Peyer's patch (tissue), 4 donors: ENCODE measurements at regions not wholly inside any gene's neighbourhood (a gene's known extent, or its start where the extent isn't known, plus 50 kb on each side); places are given as distances from the start of the nearest gene placed in this dataset.

Experiments used
- DNase-seq, 3 donors: peaks; one replicate each; pipeline ENCODE4 v3.0.0-alpha.2; 2017 to 2019
- H3K27ac ChIP-seq, 4 donors: fragments of 200-600 bp; sonication (generic); one replicate each; pipeline ENCODE4 v1.5.1; 2016 to 2019
- H3K27me3 ChIP-seq, 2 donors: fragments of 200-600 bp; sonication (generic); one replicate each; pipeline ENCODE4 v1.5.1; 2019
- H3K36me3 ChIP-seq, 3 donors: fragments of 200-600 bp; sonication (generic); one replicate each; pipeline ENCODE4 v1.5.1; 2016 to 2019
- H3K4me1 ChIP-seq, 4 donors: fragments of 200-600 bp; sonication (generic); one replicate each; pipeline ENCODE4 v1.5.1; 2016 to 2019
- H3K4me3 ChIP-seq, 4 donors: fragments of 200-600 bp; sonication (generic); 1 replicate in 3 of 4; 2 replicates in 1 of 4; pipeline ENCODE4 v1.5.1; 2016 to 2019; ENCODE audit warnings: mild to moderate bottlenecking in 1 of 4
- H3K9me3 ChIP-seq, 4 donors: fragments of 200-600 bp; sonication (generic); one replicate each; pipeline ENCODE4 v1.5.1; 2016 to 2019; ENCODE audit warnings: mild to moderate bottlenecking in 1 of 4
- POLR2A ChIP-seq, 2 donors: fragments of 450-650 bp; IDR thresholded peaks; one replicate each; pipeline ENCODE4 v1.5.1; 2017; ENCODE audit warnings: antibody characterized with exemption in 2 of 2, mild to moderate bottlenecking in 2 of 2, moderate library complexity in 2 of 2
- TF ChIP-seq, protein P1 (sequence below), 6 experiments: fragments of 450-650 bp in 4 of 6; fragments of 200-600 bp in 2 of 6; sonication (generic) in 1 of 6; IDR thresholded peaks; one replicate each; pipeline ENCODE4 v1.5.1; 2017 to 2019; ENCODE audit warnings: antibody characterized with exemption in 6 of 6, mild to moderate bottlenecking in 3 of 6, moderate library complexity in 1 of 6

DNA sequence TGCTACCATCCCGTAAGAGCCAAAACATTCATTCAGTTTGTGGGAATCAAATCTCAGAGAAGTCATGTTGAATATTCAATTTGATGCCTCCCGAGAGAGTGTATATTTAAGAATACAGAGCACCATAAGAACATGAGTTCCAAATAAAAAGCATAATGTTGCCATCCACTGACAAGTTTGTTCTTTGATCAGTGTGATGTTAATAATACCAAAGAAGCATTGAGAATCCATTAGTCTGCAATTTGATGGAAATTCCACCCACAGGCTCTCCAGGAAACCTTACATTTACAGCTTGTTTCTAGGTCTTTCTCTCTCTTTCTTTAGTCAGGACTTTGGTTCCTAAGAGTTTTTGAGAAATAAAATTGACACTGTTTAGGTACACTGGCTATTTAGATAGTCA lies 200.6 kb upstream of the SFRP2 start:
- Histone ChIP-seq H3K9me3 (no peaks in the 10 kb centered on the region), H3K4me3 (no peak overlapping the region)
- TF ChIP-seq, protein P1, sequence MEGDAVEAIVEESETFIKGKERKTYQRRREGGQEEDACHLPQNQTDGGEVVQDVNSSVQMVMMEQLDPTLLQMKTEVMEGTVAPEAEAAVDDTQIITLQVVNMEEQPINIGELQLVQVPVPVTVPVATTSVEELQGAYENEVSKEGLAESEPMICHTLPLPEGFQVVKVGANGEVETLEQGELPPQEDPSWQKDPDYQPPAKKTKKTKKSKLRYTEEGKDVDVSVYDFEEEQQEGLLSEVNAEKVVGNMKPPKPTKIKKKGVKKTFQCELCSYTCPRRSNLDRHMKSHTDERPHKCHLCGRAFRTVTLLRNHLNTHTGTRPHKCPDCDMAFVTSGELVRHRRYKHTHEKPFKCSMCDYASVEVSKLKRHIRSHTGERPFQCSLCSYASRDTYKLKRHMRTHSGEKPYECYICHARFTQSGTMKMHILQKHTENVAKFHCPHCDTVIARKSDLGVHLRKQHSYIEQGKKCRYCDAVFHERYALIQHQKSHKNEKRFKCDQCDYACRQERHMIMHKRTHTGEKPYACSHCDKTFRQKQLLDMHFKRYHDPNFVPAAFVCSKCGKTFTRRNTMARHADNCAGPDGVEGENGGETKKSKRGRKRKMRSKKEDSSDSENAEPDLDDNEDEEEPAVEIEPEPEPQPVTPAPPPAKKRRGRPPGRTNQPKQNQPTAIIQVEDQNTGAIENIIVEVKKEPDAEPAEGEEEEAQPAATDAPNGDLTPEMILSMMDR (IDR thresholded peaks at IDR 0.05) = no peak
- TF ChIP-seq POLR2A (IDR thresholded peaks at IDR 0.05) = no peak

DNA sequence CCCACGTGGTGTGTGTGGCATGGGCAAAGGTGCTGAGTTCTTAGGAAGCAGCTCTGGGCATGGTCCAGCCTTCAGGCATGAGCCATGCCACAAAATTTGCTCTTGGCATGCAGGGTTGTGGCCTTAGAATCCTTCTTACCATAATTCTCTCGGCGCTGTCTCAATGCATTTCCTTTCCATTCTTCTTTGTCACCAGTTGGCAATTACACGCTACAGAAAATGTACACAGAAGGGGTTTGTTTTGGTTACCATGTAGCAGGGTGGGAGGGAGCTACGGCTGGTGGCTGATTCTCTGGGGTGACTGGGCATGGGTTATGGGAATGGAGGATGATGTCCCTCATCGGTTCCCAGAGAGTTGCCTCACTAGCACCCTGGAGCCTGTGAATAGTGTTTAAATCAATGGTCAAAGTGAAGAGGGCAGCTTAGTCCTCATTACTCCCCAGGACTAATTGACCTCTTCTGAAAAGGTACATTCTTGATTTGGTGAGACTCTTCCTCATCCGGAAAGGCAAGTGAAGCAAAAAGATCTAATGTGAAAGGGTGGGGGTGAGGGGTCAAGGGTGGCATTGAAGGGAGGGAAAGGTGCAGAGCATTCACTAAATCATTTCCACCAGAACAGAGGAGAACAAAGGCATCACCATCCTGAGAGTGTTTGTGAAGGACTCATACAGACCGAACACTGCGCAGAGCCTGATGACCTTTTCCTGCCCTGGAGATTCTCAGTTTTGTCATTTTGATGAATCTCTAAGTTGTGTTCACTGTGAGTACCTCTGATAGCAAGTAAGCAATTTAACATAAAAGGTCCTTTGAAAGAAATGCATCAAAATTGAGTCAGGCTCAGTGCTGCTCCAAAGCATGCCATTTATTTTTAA lies 199.8 kb upstream of the SFRP2 start:
- no peak for DNase-seq
- TF ChIP-seq, protein P1 (IDR thresholded peaks at IDR 0.05) = no peak
- TF ChIP-seq POLR2A (IDR thresholded peaks at IDR 0.05) = no peak
- no peak overlapping the region for H3K27ac ChIP-seq
- H3K4me3 ChIP-seq = no peak overlapping the region
- H3K9me3 ChIP-seq = no peaks in the 10 kb centered on the region
- H3K36me3 ChIP-seq = no peaks in the 10 kb centered on the region
- H3K4me1 ChIP-seq = no peaks in the 10 kb centered on the region
- H3K27me3 ChIP-seq = no peaks in the 10 kb centered on the region

More for the DNA sequence above, 200.6 kb upstream of the SFRP2 start:
- Histone ChIP-seq H3K27me3 (no peaks in the 10 kb centered on the region), H3K36me3 (no peaks in the 10 kb centered on the region), H3K27ac (no peak overlapping the region), H3K4me1 (no peaks in the 10 kb centered on the region)
- DNase-seq = no peak

DNA sequence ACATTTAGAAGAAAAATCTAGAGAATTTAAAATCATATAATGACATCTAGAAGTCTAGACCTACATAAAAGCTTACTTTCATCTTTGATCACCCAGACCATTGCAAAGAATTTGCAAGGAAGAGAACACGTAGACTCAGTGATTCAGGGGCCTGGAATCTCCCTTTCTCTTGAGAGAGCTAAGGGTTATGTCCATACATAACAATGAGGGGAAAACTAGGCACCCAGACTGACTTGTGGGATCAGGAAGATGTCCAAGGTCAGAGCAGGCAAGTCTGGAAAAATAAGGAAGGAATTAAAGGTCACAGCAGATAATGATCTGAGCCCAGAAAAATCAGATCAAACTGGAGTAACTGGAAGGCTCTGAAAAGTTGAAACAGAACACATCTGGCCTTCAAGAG lies 198.4 kb upstream of the SFRP2 start:
- Histone ChIP-seq H3K36me3 (no peaks in the 10 kb centered on the region), H3K4me3 (no peak overlapping the region), H3K27me3 (no peaks in the 10 kb centered on the region), H3K4me1 (no peaks in the 10 kb centered on the region), H3K9me3 (no peaks in the 10 kb centered on the region), H3K27ac (no peak overlapping the region)
- no peak for DNase-seq
- TF ChIP-seq, protein P1 (IDR thresholded peaks at IDR 0.05) = no peak
- no peak for TF ChIP-seq POLR2A (IDR thresholded peaks at IDR 0.05)

DNA sequence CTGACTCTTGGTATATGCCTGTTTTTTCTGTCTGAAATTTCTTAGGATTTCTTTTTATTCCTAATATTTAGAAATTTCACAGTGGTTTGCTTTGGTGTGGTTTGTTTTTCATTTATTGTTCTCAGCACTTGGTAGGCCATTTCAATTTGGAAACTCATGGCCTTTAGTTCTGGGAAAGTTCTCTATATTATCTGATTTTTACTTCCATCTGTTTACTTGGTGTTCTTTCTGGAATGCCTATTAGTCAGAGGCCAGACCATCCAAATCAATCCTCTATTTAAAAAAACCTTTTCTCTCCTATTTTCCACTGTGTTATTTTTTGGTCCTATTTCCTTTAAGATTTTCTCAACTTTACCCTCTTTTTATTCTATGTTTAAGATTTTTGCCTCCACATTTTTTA lies 188.1 kb upstream of the SFRP2 start:
- DNase-seq = no peak
- Histone ChIP-seq H3K4me1 (no peaks in the 10 kb centered on the region), H3K27ac (no peak overlapping the region), H3K27me3 (no peaks in the 10 kb centered on the region), H3K36me3 (no peaks in the 10 kb centered on the region), H3K4me3 (no peak overlapping the region), H3K9me3 (peaks cover 0 to 7% (median 2%) of the 10 kb centered on the region in 4 donors)
- no peak for TF ChIP-seq POLR2A (IDR thresholded peaks at IDR 0.05)
- TF ChIP-seq, protein P1 (IDR thresholded peaks at IDR 0.05) = no peak

DNA sequence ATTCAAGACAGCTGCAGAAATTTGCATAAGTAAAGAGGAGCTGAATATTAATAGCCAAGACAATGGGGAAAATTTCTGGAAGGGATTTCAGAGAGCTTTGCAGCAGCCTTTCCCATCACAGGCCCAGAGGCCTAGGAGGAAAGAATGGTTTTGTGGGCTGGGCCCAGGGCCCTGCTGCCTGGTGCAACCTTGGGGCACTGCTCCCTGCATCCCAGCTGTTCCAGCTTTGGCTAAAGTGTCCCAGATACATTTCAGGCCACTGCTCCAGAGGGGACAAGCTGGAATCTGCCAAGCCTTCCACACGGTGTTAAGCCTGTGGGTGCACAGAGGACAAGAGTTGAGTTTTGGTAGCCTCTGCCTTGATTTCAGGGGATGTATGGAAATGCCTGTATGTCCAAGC lies 185.6 kb upstream of the SFRP2 start:
- no peaks in the 10 kb centered on the region for H3K4me1 ChIP-seq
- TF ChIP-seq, protein P1 (IDR thresholded peaks at IDR 0.05) = no peak
- no peak for TF ChIP-seq POLR2A (IDR thresholded peaks at IDR 0.05)

More for the DNA sequence above, 185.6 kb upstream of the SFRP2 start:
- H3K9me3 ChIP-seq = peaks cover 0 to 7% (median 2%) of the 10 kb centered on the region in 4 donors
- no peaks in the 10 kb centered on the region for H3K27me3 ChIP-seq
- H3K4me3 ChIP-seq = no peak overlapping the region
- H3K27ac ChIP-seq = no peak overlapping the region
- H3K36me3 ChIP-seq = no peaks in the 10 kb centered on the region
- DNase-seq = no peak
